GM10266 (cell line): ENCODE measurements at regions not wholly inside any gene's neighbourhood (a gene's known extent, or its start where the extent isn't known, plus 50 kb on each side); places are given as distances from the start of the nearest gene placed in this dataset.

Experiments used
- DNase-seq: peaks from one replicate; pipeline ENCODE4 v3.0.0; 2012; ENCODE audit errors: extremely low spot score
- CTCF ChIP-seq: IDR thresholded peaks from 2 replicates; pipeline ENCODE4 v1.5.1; 2012; ENCODE audit warnings: mild to moderate bottlenecking, low read depth; ENCODE audit not compliant: control insufficient read depth, insufficient read depth; ENCODE audit errors: missing control alignments

GRCh38 chr4:119783189-119783983 is 154.8 kb upstream of the PDE5A start:
- TF ChIP-seq CTCF, result no peak
- no peak for DNase-seq

- TF ChIP-seq CTCF, result no peak
- no peak for DNase-seq
These were observed 152.4 kb upstream of the PDE5A start for GRCh38 chr4:119781044-119781443.

GRCh38 chr4:119774840-119775239 is 146.2 kb upstream of the PDE5A start:
- DNase-seq, result no peak
- no peak for TF ChIP-seq CTCF

GRCh38 chr4:119765951-119766350 is 137.3 kb upstream of the PDE5A start:
- TF ChIP-seq CTCF, result no peak

GRCh38 chr4:119765469-119765868 is 136.9 kb upstream of the PDE5A start:
- DNase-seq, result no peak
- no peak for TF ChIP-seq CTCF

More at GRCh38 chr4:119765951-119766350, 137.3 kb upstream of the PDE5A start:
- no peak for DNase-seq

GRCh38 chr4:119763386-119763785 is 134.8 kb upstream of the PDE5A start:
- TF ChIP-seq CTCF, result no peak
- DNase-seq, result no peak

- no peak for TF ChIP-seq CTCF
- no peak for DNase-seq
These were observed 127.0 kb upstream of the PDE5A start for GRCh38 chr4:119755599-119755998.
